AG04450 (cell line): ENCODE measurements at regions not wholly inside any gene's neighbourhood (a gene's known extent, or its start where the extent isn't known, plus 50 kb on each side); places are given as distances from the start of the nearest gene placed in this dataset.
"Not testable (repeated sequence)": the region's sequence is repeated elsewhere in the genome, so short reads cannot be mapped to it uniquely, and the experiment has no call there.

Experiments used
- CTCF ChIA-PET: fragments of 300-600, 350-600 bp; formaldehyde crosslinking; extraction: SDS; loops from one replicate; lab custom pipeline; 2022; ENCODE audit warnings: antibody characterized with exemption, inconsistent platforms; lab: Charles Lee
- POLR2A ChIA-PET: fragments of 350-600 bp; formaldehyde crosslinking; extraction: SDS; loops from one replicate; lab custom pipeline; 2021; ENCODE audit warnings: antibody characterized with exemption, inconsistent platforms; lab: Yijun Ruan, JAX
- DNase-seq: peaks from one replicate; pipeline ENCODE4 v3.0.0-alpha.2; 2011; ENCODE audit warnings: low read depth, low spot score
- H3K27ac ChIP-seq: one replicate; pipeline ENCODE4 v1.5.1; 2012; ENCODE audit warnings: low read depth, low read length, control low read depth
- H3K27me3 ChIP-seq: one replicate; pipeline ENCODE4 v1.6.0; 2012; ENCODE audit warnings: low read length; ENCODE audit not compliant: control insufficient read depth, insufficient read depth
- H3K4me3 ChIP-seq: 2 replicates; pipeline ENCODE4 v1.5.1; 2011; ENCODE audit warnings: mild to moderate bottlenecking, low read depth, low read length, control low read depth
- H3K9me3 ChIP-seq: 2 replicates; pipeline ENCODE4 v1.5.1; 2012; ENCODE audit warnings: low read length; ENCODE audit not compliant: control insufficient read depth, insufficient read depth
- CTCF ChIP-seq: IDR thresholded peaks from 2 replicates; pipeline ENCODE4 v1.5.1; 2011; ENCODE audit warnings: low read depth, low read length, control low read depth, inconsistent platforms

DNA sequence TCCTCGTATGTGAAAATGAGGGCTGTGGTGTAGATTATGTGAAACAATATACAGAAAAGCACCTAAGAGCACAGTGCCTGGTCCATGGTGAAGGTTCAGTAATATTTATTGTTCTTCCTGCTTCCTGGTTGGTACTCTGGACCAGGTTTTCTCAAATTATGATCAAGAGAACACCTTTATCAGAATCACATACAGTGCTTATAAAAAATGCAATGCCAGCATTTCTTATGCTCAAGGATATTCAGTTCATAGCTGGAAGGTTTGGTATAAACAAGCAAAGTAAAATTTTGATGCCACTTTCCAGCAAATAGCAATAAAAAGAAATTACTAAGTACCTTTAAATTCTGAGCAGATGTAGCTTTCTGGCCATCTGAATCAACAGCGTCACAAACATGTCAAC lies 1412.4 kb downstream of the RPA4 start:
- Histone ChIP-seq H3K27me3 (no peaks in the 10 kb centered on the region), H3K9me3 (peaks cover 2% of the 10 kb centered on the region; the same call in 1 of the 2 replicates), H3K27ac (no peak overlapping the region), H3K4me3 (no peak overlapping the region)
- CTCF ChIA-PET: no interaction called here
- no peak for TF ChIP-seq CTCF
- POLR2A ChIA-PET: no interaction called here
- no peak for DNase-seq

DNA sequence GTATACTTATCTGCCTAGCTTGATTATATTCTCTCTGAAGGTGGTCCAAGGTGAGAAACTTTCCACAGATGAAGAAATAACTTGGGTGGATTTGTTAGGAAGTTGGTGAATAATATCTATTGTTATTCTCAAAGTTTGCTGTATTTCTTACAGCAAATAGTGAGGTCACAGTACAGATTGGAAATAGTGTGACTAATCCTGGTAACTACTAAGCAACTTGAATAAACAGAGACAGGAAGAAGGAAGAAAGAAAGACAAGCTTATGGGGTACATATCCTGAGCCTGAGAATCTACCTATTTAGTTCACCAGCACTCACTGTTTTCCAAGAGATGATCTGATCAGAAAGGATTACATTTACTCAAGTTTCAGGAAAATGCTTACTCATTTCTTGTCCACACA lies 1416.1 kb downstream of the RPA4 start:
- no peaks in the 10 kb centered on the region for H3K27me3 ChIP-seq
- H3K4me3 ChIP-seq: no peak overlapping the region
- CTCF ChIA-PET: no interaction called here
- H3K27ac ChIP-seq: no peak overlapping the region
- POLR2A ChIA-PET: no interaction called here
- H3K9me3 ChIP-seq: no peaks in the 10 kb centered on the region
- DNase-seq: no peak
- no peak for TF ChIP-seq CTCF

DNA sequence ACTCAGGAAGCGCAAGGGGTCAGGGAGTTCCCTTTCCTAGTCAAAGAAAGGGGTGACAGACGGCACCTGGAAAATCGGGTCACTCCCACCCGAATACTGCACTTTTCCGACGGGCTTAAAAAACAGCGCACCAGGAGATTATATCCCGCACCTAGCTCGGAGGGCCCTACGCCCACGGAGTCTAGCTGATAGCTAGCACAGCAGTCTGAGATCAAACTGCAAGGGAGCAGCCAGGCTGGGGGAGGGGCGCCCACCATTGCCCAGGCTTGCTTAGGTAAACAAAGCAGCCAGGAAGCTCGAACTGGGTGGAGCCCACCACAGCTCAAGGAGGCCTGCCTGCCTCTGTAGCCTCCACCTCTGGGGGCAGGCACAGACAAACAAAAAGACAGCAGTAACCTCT lies 1416.8 kb downstream of the RPA4 start:
- H3K27me3 ChIP-seq, H3K4me3 ChIP-seq, POLR2A ChIA-PET, CTCF ChIA-PET, H3K27ac ChIP-seq, DNase-seq, H3K9me3 ChIP-seq: not testable (repeated sequence)

DNA sequence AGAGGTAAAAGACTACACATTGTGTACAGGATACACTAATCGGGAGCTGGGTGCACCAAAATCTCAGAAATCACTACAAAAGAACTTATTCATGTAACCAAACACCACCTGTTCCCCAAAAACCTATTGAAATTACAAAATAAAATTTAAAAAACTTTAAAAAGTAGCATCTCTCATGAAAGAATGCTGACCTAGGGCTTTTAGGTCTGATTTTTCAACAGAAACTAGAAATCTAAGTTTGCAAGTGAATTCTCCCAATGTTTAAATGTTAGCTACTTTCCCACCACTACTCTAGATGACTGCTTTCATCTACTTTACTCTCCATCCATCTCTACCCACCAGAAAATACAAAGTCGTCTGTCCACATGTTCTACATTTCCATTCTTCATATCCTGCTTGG lies 1447.7 kb downstream of the RPA4 start:
- ChIA-PET CTCF (no interaction called here), POLR2A (no interaction called here)
- Histone ChIP-seq H3K27me3 (no peaks in the 10 kb centered on the region), H3K27ac (no peak overlapping the region), H3K9me3 (no peaks in the 10 kb centered on the region), H3K4me3 (no peak overlapping the region)
- DNase-seq: no peak
- TF ChIP-seq CTCF: no peak

- ChIA-PET POLR2A (no interaction called here), CTCF (no interaction called here)
- no peak for DNase-seq
- Histone ChIP-seq H3K27me3 (no peaks in the 10 kb centered on the region), H3K9me3 (no peaks in the 10 kb centered on the region), H3K4me3 (no peak overlapping the region), H3K27ac (no peak overlapping the region)
- TF ChIP-seq CTCF: no peak
Measured at GRCh38 chrX:98338544-98338943, 1454.8 kb downstream of the RPA4 start.

DNA sequence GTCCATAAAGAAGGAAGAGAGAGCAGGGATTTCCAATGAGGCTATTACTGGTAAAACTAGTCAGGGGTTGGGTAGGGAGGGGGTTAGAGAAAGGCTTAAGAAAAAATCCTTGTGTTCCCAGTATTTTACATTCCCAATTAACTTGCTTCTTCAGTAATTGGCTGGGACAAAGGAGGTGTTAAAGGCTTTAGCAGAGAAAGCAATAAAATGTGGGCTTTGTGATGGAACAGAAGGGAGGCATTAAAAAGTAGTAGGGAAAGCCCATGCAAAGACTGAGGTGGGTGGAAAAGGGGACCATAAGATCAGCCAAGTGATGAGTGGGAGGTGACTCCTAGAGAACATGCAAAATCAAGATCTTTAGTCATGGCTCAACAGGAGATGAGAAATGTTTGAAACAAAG lies 1467.2 kb downstream of the RPA4 start:
- H3K4me3 ChIP-seq: no peak overlapping the region
- TF ChIP-seq CTCF: no peak
- no peaks in the 10 kb centered on the region for H3K27me3 ChIP-seq
- no peaks in the 10 kb centered on the region for H3K9me3 ChIP-seq
- no peak for DNase-seq
- no peak overlapping the region for H3K27ac ChIP-seq
- CTCF ChIA-PET: no interaction called here
- POLR2A ChIA-PET: no interaction called here
